CD4-positive, alpha-beta T cell treated with Interleukin-10 for 1 hour (primary cell): ENCODE measurements at regions not wholly inside any gene's neighbourhood (a gene's known extent, or its start where the extent isn't known, plus 50 kb on each side); places are given as distances from the start of the nearest gene placed in this dataset.

Experiments
- DNase-seq: peaks from one replicate; pipeline ENCODE4 v3.0.0-alpha.2; 2020

DNA sequence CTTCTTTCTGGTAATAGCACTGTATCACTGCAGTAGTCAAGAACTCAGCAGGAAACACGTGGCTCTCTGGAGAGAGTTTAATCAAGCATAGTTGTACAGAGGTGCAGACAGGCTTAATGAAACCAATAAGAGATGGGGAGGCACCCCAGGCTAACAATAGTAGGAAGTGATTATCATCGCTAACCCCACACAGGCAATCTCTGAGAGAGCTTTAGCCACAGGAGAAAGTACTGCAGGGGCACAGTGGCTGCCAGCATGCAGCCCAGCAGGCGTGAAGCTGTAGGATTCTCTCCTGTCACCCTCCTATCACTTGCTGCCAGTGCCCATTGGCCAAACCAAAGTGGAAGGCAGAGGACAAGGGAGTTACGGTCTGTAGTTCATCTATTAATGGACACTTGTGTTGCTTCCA is 450.0 kb upstream of the RASGEF1B start:
- DNase-seq: no peak

GRCh38 chr4:81919810-81920209 is 448.1 kb upstream of the RASGEF1B start:
- DNase-seq: no peak

- DNase-seq: no peak
These were observed 447.5 kb upstream of the RASGEF1B start for GRCh38 chr4:81919223-81919622.

- DNase-seq: no peak
These were observed 443.7 kb upstream of the RASGEF1B start for GRCh38 chr4:81915430-81915829.

DNA sequence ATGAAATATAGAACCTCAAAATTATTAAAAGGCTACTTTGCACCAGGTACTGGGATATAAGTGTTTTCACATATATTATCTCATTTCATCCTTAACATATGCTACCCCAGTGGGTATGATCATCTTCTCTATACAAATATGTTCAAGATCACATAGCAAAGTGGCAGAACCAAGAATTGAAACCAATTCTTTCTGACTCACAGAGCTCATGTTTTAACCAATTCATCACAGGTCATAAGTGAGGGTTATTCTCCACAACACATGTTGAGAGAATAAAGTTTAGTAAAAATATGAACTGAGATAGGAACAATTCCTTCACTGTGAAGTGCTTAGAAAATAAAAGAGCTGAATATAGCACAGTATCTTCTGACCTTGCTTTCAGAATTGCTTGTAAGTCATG is 442.9 kb upstream of the RASGEF1B start:
- no peak for DNase-seq

DNA sequence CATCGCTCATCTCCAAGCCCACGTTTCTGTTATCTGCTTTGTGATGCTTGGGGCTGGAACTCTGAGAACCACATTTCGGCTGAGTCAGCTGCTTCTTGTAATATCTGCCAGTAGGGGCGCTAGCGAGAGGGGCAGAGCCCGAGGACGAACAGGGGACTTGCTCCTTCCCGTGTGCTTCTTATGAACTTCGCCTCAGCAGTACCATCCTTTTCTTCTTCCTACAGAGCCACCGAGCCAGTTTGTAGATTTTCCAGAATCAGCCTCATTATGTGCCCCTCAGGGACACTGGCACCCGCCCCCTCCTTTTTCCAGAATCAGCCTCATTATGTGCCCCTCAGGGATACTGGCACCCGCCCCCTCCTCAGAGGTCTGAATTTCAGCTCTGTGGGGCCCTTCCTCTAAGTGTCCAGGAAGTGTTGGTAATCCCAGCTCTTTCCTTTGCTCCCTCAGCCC is 441.7 kb upstream of the RASGEF1B start:
- DNase-seq: peak; percentile 55

DNA sequence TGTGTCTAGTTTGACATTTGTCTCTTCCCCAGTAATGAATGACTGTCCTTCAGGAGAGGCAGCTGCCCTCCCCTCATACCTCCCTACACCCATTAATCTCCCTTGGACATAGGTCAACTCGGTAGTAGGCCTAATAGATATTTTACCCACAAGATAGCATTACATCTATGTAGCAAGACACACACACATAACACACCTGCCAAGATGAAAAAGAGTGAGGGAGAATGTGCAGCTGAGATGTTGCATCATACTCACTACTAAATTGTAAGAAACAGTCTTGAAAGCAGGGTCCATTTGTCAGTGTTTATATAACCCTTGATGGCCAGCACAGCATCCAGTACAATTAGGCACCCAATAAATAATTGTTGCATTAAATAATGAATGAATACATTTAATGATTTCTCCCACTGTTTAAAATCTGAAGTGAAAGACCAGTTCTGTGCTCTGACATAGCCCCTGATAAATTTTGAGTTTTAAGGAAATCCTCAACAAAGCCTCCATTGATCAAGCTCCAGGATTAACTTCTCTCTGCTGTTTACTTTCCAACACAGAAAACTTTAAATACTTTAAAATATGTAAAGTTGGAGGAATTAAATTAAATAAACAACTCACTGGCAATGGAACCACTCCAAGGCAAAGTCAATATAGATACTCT is 440.8 kb upstream of the RASGEF1B start:
- DNase-seq: no peak

- no peak for DNase-seq
These were observed 435.2 kb upstream of the RASGEF1B start for GRCh38 chr4:81906905-81907304.

- no peak for DNase-seq
These were observed 434.3 kb upstream of the RASGEF1B start for GRCh38 chr4:81905971-81906370.

DNA sequence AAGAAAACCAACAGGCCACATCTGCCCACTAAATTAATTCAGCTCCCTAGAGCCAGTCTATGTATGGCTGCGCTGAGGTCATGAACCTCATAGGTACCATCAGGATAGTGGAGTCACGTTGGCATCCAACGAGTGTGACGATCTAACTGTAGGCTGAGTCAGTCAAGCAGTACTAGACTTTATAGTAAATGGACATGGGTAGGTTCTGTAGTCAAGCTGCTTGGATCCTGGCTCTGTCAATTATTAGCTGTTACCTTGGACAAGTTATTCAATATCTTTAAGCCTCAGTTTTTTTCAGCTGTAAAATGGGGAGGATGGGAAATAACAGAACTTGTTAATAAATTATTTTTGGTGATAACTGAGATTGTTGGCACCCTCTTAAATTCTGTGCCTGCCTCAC is 432.4 kb upstream of the RASGEF1B start:
- no peak for DNase-seq

DNA sequence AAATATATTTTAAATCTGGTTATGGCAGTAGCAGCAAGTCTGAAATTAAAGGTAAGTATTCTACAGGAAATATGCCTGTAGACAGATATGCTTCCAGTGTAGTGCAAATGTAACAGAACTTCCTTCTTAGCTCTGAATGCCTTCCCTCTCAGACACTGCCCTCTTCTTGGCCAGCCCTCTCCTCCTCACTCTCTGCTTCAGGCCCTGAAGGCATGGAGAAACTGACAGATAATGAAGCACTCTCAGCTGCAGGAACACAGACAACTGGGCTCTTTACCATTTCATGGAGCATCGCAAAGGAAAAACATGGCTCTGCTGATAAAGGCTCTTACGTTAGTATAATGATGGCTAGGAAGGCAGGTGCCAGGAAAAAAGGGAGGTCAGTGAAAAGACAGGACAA is 431.5 kb upstream of the RASGEF1B start:
- DNase-seq: no peak

- no peak for DNase-seq
These were observed 427.3 kb upstream of the RASGEF1B start for GRCh38 chr4:81898862-81899504.

DNA sequence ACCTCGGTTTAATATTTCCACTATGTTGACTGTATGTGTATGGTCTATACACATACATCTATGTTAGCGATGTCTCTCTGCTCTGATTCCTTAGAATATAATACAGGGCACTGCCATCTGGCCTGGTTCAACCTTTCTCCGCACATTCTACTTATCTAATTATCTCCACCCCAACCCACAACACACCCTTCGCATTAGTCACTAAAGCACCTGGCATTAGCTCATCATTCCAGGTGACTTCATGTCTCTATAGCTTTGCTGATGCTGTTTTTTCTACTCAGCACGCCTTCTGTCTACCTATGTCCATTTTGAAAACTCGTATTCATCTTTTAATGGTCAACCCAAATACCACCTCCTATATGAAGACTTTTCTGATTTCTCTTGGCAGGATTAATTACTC is 425.2 kb upstream of the RASGEF1B start:
- no peak for DNase-seq

DNA sequence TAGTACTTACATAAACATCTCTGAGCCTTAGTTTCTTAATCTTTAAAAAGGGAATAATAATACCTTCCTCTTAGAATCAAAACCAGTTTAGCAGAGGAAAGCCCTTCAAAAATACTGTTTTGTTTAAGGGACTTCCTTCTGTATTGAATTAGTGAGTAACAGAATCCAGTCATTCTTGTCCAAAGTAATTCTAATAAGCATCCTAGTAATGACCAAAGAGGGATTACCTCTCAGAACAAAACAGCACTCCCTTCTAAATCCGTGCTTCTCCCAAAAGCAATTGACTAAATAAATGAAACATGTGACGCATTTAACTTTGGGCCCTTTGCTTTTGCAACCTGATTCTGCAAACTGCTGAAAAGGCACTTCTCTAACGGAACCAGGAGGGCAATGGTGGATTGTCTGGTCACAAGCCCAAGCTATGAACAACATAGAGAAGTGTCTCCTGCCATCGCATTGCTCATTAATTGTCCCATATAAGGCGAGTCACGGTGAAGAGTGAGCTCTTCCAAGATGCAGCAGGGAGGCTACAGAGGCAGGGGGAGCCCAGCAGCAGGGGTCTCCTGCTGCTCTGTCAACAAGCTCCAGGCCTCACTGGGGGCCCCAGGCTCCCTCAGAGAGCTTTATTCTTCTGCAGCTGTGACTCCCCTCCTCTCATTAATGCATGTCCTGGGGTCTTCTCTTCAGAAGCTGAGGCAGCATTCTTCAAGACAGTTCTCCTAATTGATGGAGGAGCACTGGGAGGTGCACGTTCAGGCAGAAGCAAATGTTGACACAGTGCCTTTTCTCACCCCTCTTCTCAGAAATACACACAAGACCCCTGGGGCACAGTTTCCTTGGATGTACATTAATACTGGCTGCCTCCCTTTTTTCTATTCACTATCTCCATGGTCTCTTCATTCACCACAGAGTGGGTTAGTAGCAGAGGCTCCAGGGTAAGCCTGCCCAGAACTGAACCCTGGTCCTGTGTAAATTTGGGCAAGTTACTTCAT is 419.6 kb upstream of the RASGEF1B start:
- no peak for DNase-seq

- no peak for DNase-seq
These were observed 413.3 kb upstream of the RASGEF1B start for GRCh38 chr4:81884986-81885385.

DNA sequence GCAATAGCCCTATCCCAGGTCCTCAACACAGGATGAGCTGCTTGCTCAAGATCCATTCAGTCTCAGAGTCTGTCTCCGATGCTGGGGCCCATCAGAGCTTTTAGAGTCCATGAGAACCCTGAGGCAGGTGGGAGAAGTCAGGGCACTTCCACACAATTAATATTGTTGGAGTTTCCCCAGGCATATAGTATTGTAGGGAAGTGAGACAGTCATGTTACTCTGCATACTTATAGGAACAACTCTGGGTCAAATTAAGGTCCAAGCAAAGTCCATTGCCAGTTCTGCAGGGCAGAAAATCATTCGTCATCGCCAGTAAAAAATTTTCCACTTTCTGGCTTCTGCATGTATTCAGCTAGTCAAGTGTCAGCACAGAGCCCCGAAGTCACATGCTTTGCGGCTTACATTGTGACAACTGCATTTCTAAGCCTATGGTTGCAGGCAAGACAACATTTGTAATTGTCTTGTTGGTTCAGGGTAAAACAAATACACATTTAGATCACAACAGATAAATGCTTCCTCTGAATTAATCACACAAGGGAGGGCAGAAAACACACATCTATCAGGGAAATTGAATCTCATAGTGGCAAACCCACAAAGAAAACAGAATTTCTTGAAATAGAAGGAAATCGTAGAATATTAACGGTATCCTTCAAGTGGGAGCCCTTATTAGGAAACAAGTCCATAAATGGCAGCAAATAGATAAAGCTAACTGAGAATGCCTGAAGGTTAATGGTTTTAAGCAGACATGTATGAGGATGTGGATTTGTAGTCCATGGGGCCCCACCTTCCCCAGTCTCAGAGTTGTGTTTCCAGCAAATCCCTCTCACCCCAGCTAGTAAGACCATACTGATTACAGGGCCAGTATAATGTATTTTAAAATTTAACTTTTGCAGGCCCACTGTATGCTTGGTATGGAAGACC is 412.1 kb upstream of the RASGEF1B start:
- DNase-seq: no peak

DNA sequence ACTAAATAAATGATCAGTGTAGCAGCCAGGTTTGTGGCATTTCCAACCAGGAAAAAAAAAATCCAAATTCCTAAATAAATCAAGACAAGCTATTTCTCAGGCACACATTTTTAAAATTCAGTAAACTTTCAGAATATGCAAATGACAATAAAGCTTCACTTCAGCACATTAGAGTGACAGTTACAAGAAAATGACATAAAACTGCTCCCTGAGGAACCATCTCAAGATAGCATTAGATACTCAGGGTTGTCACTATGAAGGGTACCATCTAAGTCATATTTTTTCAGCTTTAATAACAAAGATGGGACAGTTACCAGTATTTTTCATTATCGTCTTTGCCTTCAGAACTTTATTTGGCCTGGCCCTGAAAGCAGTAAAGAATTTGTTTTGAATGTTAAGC is 411.3 kb upstream of the RASGEF1B start:
- DNase-seq: no peak

- no peak for DNase-seq
These were observed 410.3 kb upstream of the RASGEF1B start for GRCh38 chr4:81881855-81882621.

DNA sequence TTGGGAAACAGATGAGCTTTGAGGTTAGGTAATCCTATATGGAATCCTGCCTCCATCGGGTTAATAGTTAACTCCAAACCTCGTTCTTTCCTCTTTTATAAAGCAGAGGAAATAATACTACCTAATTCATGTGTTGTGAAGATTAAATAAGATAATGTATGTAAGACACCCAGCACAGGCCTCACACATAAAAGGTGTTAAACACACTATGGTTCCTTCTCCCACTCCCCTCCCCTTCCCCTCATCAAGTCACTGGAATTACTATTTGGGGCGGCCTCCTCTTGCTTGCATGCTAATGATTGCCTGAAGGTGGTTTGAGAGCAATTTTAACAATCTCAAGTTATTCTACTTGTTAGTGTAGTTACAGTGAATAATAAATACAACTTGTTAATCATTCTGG is 404.4 kb upstream of the RASGEF1B start:
- DNase-seq: no peak

- no peak for DNase-seq
These were observed 403.2 kb upstream of the RASGEF1B start for GRCh38 chr4:81874661-81875515.

GRCh38 chr4:81870275-81870674 is 398.6 kb upstream of the RASGEF1B start:
- DNase-seq: no peak
